C4-2B (cell line): ENCODE measurements at regions not wholly inside any gene's neighbourhood (a gene's known extent, or its start where the extent isn't known, plus 50 kb on each side); places are given as distances from the start of the nearest gene placed in this dataset.

Experiments
- CTCF ChIP-seq: fragments of 450-650 bp; conservative IDR thresholded peaks from 2 replicates; pipeline ENCODE4 v1.5.1; 2017; ENCODE audit warnings: mild to moderate bottlenecking
- ZFX ChIP-seq: fragments of 450-650 bp; IDR thresholded peaks from 2 replicates; pipeline ENCODE4 v1.6.1; 2017

GRCh38 chr6:53412021-53412715 lies 63.4 kb upstream of the ELOVL5 start:
- TF ChIP-seq CTCF (no peak), ZFX (no peak)
